Neural progenitor cell (in vitro differentiated cells): ENCODE measurements at regions not wholly inside any gene's neighbourhood (a gene's known extent, or its start where the extent isn't known, plus 50 kb on each side); places are given as distances from the start of the nearest gene placed in this dataset.

ENCODE experiments used
- CTCF ChIP-seq: fragments of 200-600 bp; sonication (generic); IDR thresholded peaks from 2 replicates; pipeline ENCODE4 v1.5.1; 2017; ENCODE audit warnings: antibody characterized with exemption, mild to moderate bottlenecking
- EZH2 ChIP-seq: fragments of 200-600 bp; sonication (generic); IDR thresholded peaks from 2 replicates; pipeline ENCODE4 v1.6.1; 2017; ENCODE audit warnings: antibody characterized with exemption, mild to moderate bottlenecking, moderate library complexity
- EZH2phosphoT487 ChIP-seq: fragments of 200-600 bp; sonication (generic); IDR thresholded peaks from 2 replicates; pipeline ENCODE4 v1.6.1; 2017; ENCODE audit warnings: antibody characterized with exemption

- TF ChIP-seq CTCF (no peak), EZH2phosphoT487 (no peak), EZH2 (no peak)
Observed at GRCh38 chr3:182052332-182052731, 340.6 kb downstream of the SOX2 start.
